IPS DF 19.7 (cell line): ENCODE measurements at regions not wholly inside any gene's neighbourhood (a gene's known extent, or its start where the extent isn't known, plus 50 kb on each side); places are given as distances from the start of the nearest gene placed in this dataset.
"Not testable (repeated sequence)": the region's sequence is repeated elsewhere in the genome, so short reads cannot be mapped to it uniquely, and the experiment has no call there.

Source experiments
- DNase-seq: peaks from one replicate; pipeline ENCODE4 v3.0.0-alpha.2; 2013; ENCODE audit warnings: low read depth, low spot score

GRCh38 chr15:79602731-79603130, 170.6 kb downstream of the MINAR1 start:
- DNase-seq, result no peak

- no peak for DNase-seq
Measured at GRCh38 chr15:79606831-79607355, 174.8 kb downstream of the MINAR1 start.

- no peak for DNase-seq
Measured at GRCh38 chr15:79608066-79608864, 176.1 kb downstream of the MINAR1 start.

- DNase-seq, result no peak
Measured at GRCh38 chr15:79609506-79609905, 177.4 kb downstream of the MINAR1 start.

GRCh38 chr15:79610021-79610420, 177.9 kb downstream of the MINAR1 start:
- DNase-seq, result no peak

- DNase-seq, result no peak
Measured at GRCh38 chr15:79615754-79616153, 183.6 kb downstream of the MINAR1 start.

GRCh38 chr15:79617071-79617470, 184.9 kb downstream of the MINAR1 start:
- no peak for DNase-seq

- no peak for DNase-seq
Measured at GRCh38 chr15:79620112-79620857, 188.1 kb downstream of the MINAR1 start.

- not testable (repeated sequence) for DNase-seq
Measured at GRCh38 chr15:79621805-79622204, 189.7 kb downstream of the MINAR1 start.

GRCh38 chr15:79623488-79623887, 191.4 kb downstream of the MINAR1 start:
- DNase-seq, result no peak

GRCh38 chr15:79629687-79630086, 197.6 kb downstream of the MINAR1 start:
- no peak for DNase-seq

GRCh38 chr15:79632457-79632856, 200.3 kb downstream of the MINAR1 start:
- DNase-seq, result no peak

- DNase-seq, result no peak
Measured at GRCh38 chr15:79635149-79635771, 203.1 kb downstream of the MINAR1 start.

- no peak for DNase-seq
Measured at GRCh38 chr15:79635897-79636561, 203.9 kb downstream of the MINAR1 start.

- no peak for DNase-seq
Measured at GRCh38 chr15:79640206-79640605, 208.1 kb downstream of the MINAR1 start.

- no peak for DNase-seq
Measured at GRCh38 chr15:79641841-79642240, 209.7 kb downstream of the MINAR1 start.

GRCh38 chr15:79643393-79643792, 211.3 kb downstream of the MINAR1 start:
- DNase-seq, result no peak

- DNase-seq, result no peak
Measured at GRCh38 chr15:79644091-79644490, 212.0 kb downstream of the MINAR1 start.

- not testable (repeated sequence) for DNase-seq
Measured at GRCh38 chr15:79652972-79653371, 220.8 kb downstream of the MINAR1 start.

GRCh38 chr15:79653533-79653932, 221.4 kb downstream of the MINAR1 start:
- DNase-seq, result no peak

GRCh38 chr15:79656151-79657000, 224.2 kb downstream of the MINAR1 start:
- DNase-seq, result no peak
